ENCODE measurements at regions not wholly inside any gene's neighbourhood (a gene's known extent, or its start where the extent isn't known, plus 50 kb on each side); places are given as distances from the start of the nearest gene placed in this dataset.

DNA sequence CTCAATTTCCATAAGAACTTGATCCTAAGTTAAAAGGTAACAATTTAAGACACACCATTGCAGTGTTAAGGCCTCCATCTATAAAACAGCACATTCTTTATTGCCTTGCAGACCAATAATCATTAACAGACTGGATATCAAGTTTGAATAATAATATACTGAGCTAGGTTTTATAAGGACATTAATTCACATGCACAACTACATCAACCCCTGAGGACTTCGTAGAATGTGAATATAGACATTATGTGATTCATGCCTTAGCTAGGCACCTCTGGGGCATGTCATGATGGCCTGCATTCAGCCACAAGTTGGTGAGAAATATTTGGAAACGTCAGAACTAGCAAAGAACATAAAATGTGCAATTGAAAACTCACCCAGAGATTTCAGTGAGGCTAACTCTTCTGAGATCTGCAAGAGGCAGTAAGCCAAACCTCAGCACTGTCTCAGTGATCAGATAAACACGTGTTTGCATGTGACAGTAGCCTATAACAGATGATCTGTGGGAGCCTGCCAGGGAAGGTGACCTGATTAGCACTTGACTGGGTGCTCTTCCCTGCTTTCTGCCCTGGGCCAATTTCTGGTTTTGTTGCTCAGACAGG is 492.2 kb downstream of the FLRT2 start:
- TF ChIP-seq POLR2AphosphoS5 (IDR thresholded peaks at IDR 0.05) (no peak), CTCF (IDR thresholded peaks at IDR 0.05) (no peak), POLR2A (IDR thresholded peaks at IDR 0.05) (no peak)

Data from breast epithelium (tissue), 3 donors.